ENCODE measurements at regions not wholly inside any gene's neighbourhood (a gene's known extent, or its start where the extent isn't known, plus 50 kb on each side); places are given as distances from the start of the nearest gene placed in this dataset.

- no peaks in the 10 kb centered on the region for H3K27me3 ChIP-seq
- TF ChIP-seq EP300 (IDR thresholded peaks at IDR 0.05), result no peak
- TF ChIP-seq POLR2AphosphoS5 (IDR thresholded peaks at IDR 0.05), result no peak
- no peak for TF ChIP-seq CTCF (IDR thresholded peaks at IDR 0.05)
- no peak for TF ChIP-seq POLR2A (IDR thresholded peaks at IDR 0.05)
- no peak for DNase-seq (ENCODE audit: low spot score in 2 of 2)
- H3K9me3 ChIP-seq, result no peaks in the 10 kb centered on the region
- H3K4me1 ChIP-seq, result no peaks in the 10 kb centered on the region
- WGBS, result 87% methylated on average over 7 of the region's 7 CpGs
- H3K36me3 ChIP-seq, result no peaks in the 10 kb centered on the region
- no peak overlapping the region for H3K4me3 ChIP-seq
- H3K27ac ChIP-seq, result no peak overlapping the region
Observed at GRCh38 chr3:165544432-165544831, 292.8 kb downstream of the BCHE start.

DNA sequence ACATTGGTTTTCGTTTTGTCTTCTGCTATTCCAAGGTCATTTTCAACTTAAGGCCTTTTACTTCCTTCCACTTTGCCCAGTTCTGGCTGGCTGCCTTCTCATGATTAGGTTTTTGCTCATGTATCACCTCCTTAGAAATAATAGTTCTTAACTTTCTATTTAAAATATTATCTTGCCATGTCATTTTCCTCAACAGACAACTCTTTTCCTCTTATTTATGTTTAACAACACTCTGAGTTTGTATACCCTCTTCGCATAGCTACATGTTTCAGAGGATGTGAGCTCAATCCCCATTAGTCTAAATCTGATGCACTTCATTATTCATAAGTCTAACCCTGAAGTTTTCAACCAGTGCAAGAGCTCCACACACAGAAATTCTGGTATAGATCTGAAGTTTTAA lies 299.1 kb downstream of the BCHE start:
- TF ChIP-seq POLR2A (IDR thresholded peaks at IDR 0.05), result no peak
- H3K27me3 ChIP-seq, result no peaks in the 10 kb centered on the region

DNA sequence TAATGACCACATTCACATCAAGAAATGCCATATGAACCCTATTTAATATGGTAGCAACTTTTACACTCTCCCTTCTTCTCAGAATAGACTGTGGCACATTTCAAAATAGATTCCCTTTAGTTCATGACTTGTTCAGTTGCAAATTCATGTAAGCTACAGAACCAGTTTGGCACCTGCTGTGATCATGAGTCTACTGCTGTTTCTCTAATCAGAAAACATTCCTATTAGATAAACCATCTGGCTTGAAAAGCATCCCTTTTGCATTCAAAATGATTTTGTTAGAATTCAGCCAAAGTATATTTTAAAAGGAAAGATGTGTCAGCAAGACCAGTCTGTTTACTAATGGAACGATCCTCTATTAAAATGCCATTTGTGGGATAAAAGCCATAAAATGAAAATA lies 304.4 kb downstream of the BCHE start:
- TF ChIP-seq POLR2A (IDR thresholded peaks at IDR 0.05) (no peak), EP300 (IDR thresholded peaks at IDR 0.05) (no peak), POLR2AphosphoS5 (IDR thresholded peaks at IDR 0.05) (no peak), CTCF (IDR thresholded peaks at IDR 0.05) (no peak)
- Histone ChIP-seq H3K36me3 (no peaks in the 10 kb centered on the region), H3K9me3 (no peaks in the 10 kb centered on the region), H3K4me1 (no peaks in the 10 kb centered on the region), H3K27ac (no peak overlapping the region), H3K4me3 (no peak overlapping the region), H3K27me3 (no peaks in the 10 kb centered on the region)
- 57% methylated on average over 1 of the region's 1 CpG for WGBS
- DNase-seq (ENCODE audit: low spot score in 2 of 2), result no peak

More for the DNA sequence above, 299.1 kb downstream of the BCHE start:
- no peak overlapping the region for H3K4me3 ChIP-seq
- no peak overlapping the region for H3K27ac ChIP-seq
- H3K36me3 ChIP-seq, result no peaks in the 10 kb centered on the region
- no peak for DNase-seq (ENCODE audit: low spot score in 2 of 2)
- 70% methylated on average over 2 of the region's 2 CpGs for WGBS
- no peaks in the 10 kb centered on the region for H3K4me1 ChIP-seq
- no peaks in the 10 kb centered on the region for H3K9me3 ChIP-seq

- H3K27me3 ChIP-seq, result no peaks in the 10 kb centered on the region
- no peak for DNase-seq (ENCODE audit: low spot score in 2 of 2)
- H3K4me3 ChIP-seq, result no peak overlapping the region
- H3K36me3 ChIP-seq, result no peaks in the 10 kb centered on the region
- TF ChIP-seq EP300 (IDR thresholded peaks at IDR 0.05) (no peak), CTCF (IDR thresholded peaks at IDR 0.05) (no peak), POLR2A (IDR thresholded peaks at IDR 0.05) (no peak), POLR2AphosphoS5 (IDR thresholded peaks at IDR 0.05) (no peak)
- H3K27ac ChIP-seq, result no peak overlapping the region
- no peaks in the 10 kb centered on the region for H3K9me3 ChIP-seq
- no peaks in the 10 kb centered on the region for H3K4me1 ChIP-seq
- 52% methylated on average over 2 of the region's 2 CpGs for WGBS
Observed at GRCh38 chr3:165529451-165529850, 307.8 kb downstream of the BCHE start.

DNA sequence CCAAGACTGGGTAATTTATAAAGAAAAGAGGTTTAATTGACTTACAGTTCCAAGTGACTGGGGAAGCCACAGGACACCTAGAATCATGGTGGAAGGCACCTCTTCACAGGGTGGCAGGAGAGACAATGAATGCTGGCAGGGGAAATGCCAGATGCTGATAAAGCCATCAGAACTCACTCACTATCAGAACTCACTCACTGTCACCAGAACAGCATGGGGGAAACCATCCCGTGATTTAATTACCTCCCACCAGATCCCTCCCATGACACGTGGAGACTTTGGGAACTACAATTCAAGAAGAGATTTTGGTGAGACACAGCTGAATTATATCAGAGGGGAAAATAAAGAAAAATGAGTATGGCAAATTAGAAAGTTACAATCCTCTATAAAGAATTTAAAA lies 310.9 kb downstream of the BCHE start:
- H3K9me3 ChIP-seq, result no peaks in the 10 kb centered on the region
- TF ChIP-seq POLR2AphosphoS5 (IDR thresholded peaks at IDR 0.05) (no peak), POLR2A (IDR thresholded peaks at IDR 0.05) (no peak), EP300 (IDR thresholded peaks at IDR 0.05) (no peak), CTCF (IDR thresholded peaks at IDR 0.05) (no peak)
- H3K27ac ChIP-seq, result no peak overlapping the region
- 37% methylated on average over 2 of the region's 2 CpGs for WGBS
- H3K36me3 ChIP-seq, result no peaks in the 10 kb centered on the region
- H3K27me3 ChIP-seq, result no peaks in the 10 kb centered on the region
- no peaks in the 10 kb centered on the region for H3K4me1 ChIP-seq
- H3K4me3 ChIP-seq, result no peak overlapping the region
- no peak for DNase-seq (ENCODE audit: low spot score in 2 of 2)

- no peaks in the 10 kb centered on the region for H3K36me3 ChIP-seq
- DNase-seq (ENCODE audit: low spot score in 2 of 2), result no peak
- H3K9me3 ChIP-seq, result no peaks in the 10 kb centered on the region
- H3K27ac ChIP-seq, result no peak overlapping the region
- no peak overlapping the region for H3K4me3 ChIP-seq
- H3K27me3 ChIP-seq, result no peaks in the 10 kb centered on the region
- TF ChIP-seq POLR2AphosphoS5 (IDR thresholded peaks at IDR 0.05), result no peak
- no peaks in the 10 kb centered on the region for H3K4me1 ChIP-seq
Observed at GRCh38 chr3:165523801-165524200, 313.4 kb downstream of the BCHE start.

All from suprapubic skin (tissue), 4 donors.